ENCODE measurements at regions not wholly inside any gene's neighbourhood (a gene's known extent, or its start where the extent isn't known, plus 50 kb on each side); places are given as distances from the start of the nearest gene placed in this dataset.
A peak's percentile ranks its signal among the peaks of the same experiment; 100 is the strongest.

DNA sequence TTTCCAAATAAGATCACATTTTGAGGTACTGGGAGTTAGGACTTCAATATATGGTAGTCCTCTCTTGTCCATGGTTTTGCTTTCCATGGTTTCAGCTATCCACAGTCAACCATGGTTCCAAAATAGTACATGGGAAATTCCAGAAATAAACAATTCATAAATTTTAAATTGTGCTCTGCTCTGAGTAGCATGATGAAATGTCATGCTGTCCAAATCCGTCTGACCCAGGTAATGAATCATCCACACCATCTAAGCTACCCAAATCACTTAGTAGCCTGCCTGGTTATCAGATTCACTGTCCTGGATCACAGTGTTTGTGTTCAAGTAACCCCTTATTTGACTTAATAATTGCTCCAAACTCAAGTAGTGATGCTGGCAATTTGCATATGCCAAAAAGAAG lies 197.9 kb downstream of the TMTC3 start:
- no TSS peak for BruUV-seq (replicated peaks)
- Histone ChIP-seq H3K36me3 (ENCODE audit: control insufficient read depth, insufficient read depth, low read length) (no peaks in the 10 kb centered on the region), H3K9me3 (ENCODE audit: control insufficient read depth, insufficient read depth, low read length) (no peaks in the 10 kb centered on the region), H3K56ac (ENCODE audit: extremely low read depth, insufficient read depth, low read length) (no peak overlapping the region), H4K20me1 (ENCODE audit: insufficient read depth, low read length) (no peaks in the 10 kb centered on the region), H4K5ac (ENCODE audit: low read depth, low read length) (no peak overlapping the region), H3K27ac (ENCODE audit: insufficient read depth, low read length) (no peak overlapping the region), H2AK5ac (ENCODE audit: low read depth, low read length) (no peak overlapping the region), H4K8ac (ENCODE audit: low read depth in 2 of 2, low read length in 2 of 2) (no peak overlapping the region), H4K91ac (ENCODE audit: insufficient read depth, low read depth, low read length) (no peak overlapping the region), H2AFZ (replicated peaks; ENCODE audit: low read length, poor library complexity) (no peak overlapping the region), H3K27me3 (ENCODE audit: control insufficient read depth, insufficient read depth, low read length) (no peaks in the 10 kb centered on the region), H3K4me1 (ENCODE audit: control insufficient read depth, insufficient read depth, low read length) (no peaks in the 10 kb centered on the region; the same call in 1 of the 2 replicates), H3K23ac (ENCODE audit: low read depth, low read length) (no peak overlapping the region), H3K9ac (ENCODE audit: low read depth, low read length) (no peak overlapping the region), H3K18ac (ENCODE audit: low read depth, low read length) (no peak overlapping the region), H3K4me3 (ENCODE audit: insufficient read depth, low read depth, low read length) (no peak overlapping the region), H3K4ac (ENCODE audit: low read depth, low read length) (no peak overlapping the region), H3K79me1 (ENCODE audit: low read depth in 1 of 2, low read length in 2 of 2) (no peaks in the 10 kb centered on the region), H2BK120ac (ENCODE audit: low read depth, low read length) (peak overlapping the region; percentile 52; the same call in 1 of the 2 replicates), H3K14ac (replicated peaks; ENCODE audit: low read depth, low read length) (no peak overlapping the region), H2AK9ac (replicated peaks; ENCODE audit: low read depth, low read length, poor library complexity) (no peak overlapping the region), H2BK5ac (ENCODE audit: low read depth, low read length, poor library complexity, severe bottlenecking) (no peak overlapping the region), H3K9me1 (ENCODE audit: insufficient read depth, low read length) (no peaks in the 10 kb centered on the region), H3K4me2 (ENCODE audit: low read depth, low read length) (no peak overlapping the region), H2BK20ac (ENCODE audit: low read depth, low read length) (peak overlapping the region; percentile 62; the same call in 1 of the 2 replicates), H2BK15ac (ENCODE audit: low read depth, low read length) (0 out of 3 replicates have a peak overlapping the region, but pooled peaks have one; percentile 12)
- ChIA-PET POLR2A (ENCODE audit: unreplicated experiment) (no interaction called here), CTCF (no interaction called here)
- in situ Hi-C loops (cut with MboI; ENCODE audit: low sequenced_read_pairs): no loop called here
- WGBS, 2 experiments (ENCODE audit: extremely low coverage in 2 of 2, insufficient read length in 1 of 2): no CpG with 5 or more reads among the region's 1 CpG
- ATAC-seq (ENCODE audit: low read depth) (no peak), DNase-seq (peak; percentile 28)
- dilution Hi-C loops (cut with HindIII; ENCODE audit: low sequenced_read_pairs, unreplicated experiment): no loop called here
- intact Hi-C loops (cut with micrococcal nuclease): loop anchor here (10.0 kb wide), 1 partner anchor 185 kb away; no protein-coding TSS in a partner anchor
- TF ChIP-seq CEBPB (IDR thresholded peaks at IDR 0.05; ENCODE audit: low read depth, low read length) (no peak), POLR2A (IDR thresholded peaks at IDR 0.05; ENCODE audit: low read depth, low read length) (no peak), MAZ (IDR thresholded peaks at IDR 0.05; ENCODE audit: borderline replicate concordance, low read depth, low read length) (no peak), RAD21 (IDR thresholded peaks at IDR 0.05; ENCODE audit: low read length) (no peak), FOS (IDR thresholded peaks at IDR 0.05; ENCODE audit: low read depth, low read length) (no peak), MXI1 (IDR thresholded peaks at IDR 0.05; ENCODE audit: borderline replicate concordance, low read depth, low read length) (no peak), NFE2L2 (IDR thresholded peaks at IDR 0.05; ENCODE audit: low read depth, low read length) (no peak), RFX5 (IDR thresholded peaks at IDR 0.05; ENCODE audit: low read depth, low read length) (no peak), MAFK (IDR thresholded peaks at IDR 0.05; ENCODE audit: low read depth, low read length) (no peak), BHLHE40 (IDR thresholded peaks at IDR 0.05; ENCODE audit: low read depth, low read length) (no peak), RCOR1 (IDR thresholded peaks at IDR 0.05; ENCODE audit: insufficient replicate concordance, low read length) (no peak), SMC3 (IDR thresholded peaks at IDR 0.05; ENCODE audit: low read depth, low read length) (no peak), CHD1 (IDR thresholded peaks at IDR 0.05; ENCODE audit: low read depth, low read length) (no peak)
- TF ChIP-seq, protein P1, sequence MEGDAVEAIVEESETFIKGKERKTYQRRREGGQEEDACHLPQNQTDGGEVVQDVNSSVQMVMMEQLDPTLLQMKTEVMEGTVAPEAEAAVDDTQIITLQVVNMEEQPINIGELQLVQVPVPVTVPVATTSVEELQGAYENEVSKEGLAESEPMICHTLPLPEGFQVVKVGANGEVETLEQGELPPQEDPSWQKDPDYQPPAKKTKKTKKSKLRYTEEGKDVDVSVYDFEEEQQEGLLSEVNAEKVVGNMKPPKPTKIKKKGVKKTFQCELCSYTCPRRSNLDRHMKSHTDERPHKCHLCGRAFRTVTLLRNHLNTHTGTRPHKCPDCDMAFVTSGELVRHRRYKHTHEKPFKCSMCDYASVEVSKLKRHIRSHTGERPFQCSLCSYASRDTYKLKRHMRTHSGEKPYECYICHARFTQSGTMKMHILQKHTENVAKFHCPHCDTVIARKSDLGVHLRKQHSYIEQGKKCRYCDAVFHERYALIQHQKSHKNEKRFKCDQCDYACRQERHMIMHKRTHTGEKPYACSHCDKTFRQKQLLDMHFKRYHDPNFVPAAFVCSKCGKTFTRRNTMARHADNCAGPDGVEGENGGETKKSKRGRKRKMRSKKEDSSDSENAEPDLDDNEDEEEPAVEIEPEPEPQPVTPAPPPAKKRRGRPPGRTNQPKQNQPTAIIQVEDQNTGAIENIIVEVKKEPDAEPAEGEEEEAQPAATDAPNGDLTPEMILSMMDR (conservative IDR thresholded peaks at IDR 0.05; ENCODE audit: low read depth, low read length): no peak
- TF ChIP-seq, protein P2, sequence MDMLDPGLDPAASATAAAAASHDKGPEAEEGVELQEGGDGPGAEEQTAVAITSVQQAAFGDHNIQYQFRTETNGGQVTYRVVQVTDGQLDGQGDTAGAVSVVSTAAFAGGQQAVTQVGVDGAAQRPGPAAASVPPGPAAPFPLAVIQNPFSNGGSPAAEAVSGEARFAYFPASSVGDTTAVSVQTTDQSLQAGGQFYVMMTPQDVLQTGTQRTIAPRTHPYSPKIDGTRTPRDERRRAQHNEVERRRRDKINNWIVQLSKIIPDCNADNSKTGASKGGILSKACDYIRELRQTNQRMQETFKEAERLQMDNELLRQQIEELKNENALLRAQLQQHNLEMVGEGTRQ (IDR thresholded peaks at IDR 0.05; ENCODE audit: low read depth, low read length): no peak
- TF ChIP-seq, protein P3, sequence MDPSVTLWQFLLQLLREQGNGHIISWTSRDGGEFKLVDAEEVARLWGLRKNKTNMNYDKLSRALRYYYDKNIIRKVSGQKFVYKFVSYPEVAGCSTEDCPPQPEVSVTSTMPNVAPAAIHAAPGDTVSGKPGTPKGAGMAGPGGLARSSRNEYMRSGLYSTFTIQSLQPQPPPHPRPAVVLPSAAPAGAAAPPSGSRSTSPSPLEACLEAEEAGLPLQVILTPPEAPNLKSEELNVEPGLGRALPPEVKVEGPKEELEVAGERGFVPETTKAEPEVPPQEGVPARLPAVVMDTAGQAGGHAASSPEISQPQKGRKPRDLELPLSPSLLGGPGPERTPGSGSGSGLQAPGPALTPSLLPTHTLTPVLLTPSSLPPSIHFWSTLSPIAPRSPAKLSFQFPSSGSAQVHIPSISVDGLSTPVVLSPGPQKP (IDR thresholded peaks at IDR 0.05; ENCODE audit: borderline replicate concordance, low read depth, low read length): no peak

All from IMR-90 (cell line).